HepG2 (cell line): ENCODE measurements at regions not wholly inside any gene's neighbourhood (a gene's known extent, or its start where the extent isn't known, plus 50 kb on each side); places are given as distances from the start of the nearest gene placed in this dataset.

ENCODE experiments used
- ATAC-seq: fragments of 200-7000 bp; cut with Tn5 transposase; 3 replicates; pipeline ENCODE4 v1.9.1; 2020; ENCODE audit warnings: mild to moderate bottlenecking, moderate library complexity
- BruUV-seq: library from RNA; stranded (reverse); fragments of 400-500 nt; replicated peaks from 2 replicates; lab custom pipeline; 2021; lab: Mats Ljungman, UMichigan
- CTCF ChIA-PET: fragments of 300-600 bp; formaldehyde crosslinking; extraction: SDS; loops from one replicate; lab custom pipeline; 2021; ENCODE audit warnings: low total read pairs, inconsistent platforms, low intra/inter-chr PET ratio; lab: Yijun Ruan, JAX
- POLR2A ChIA-PET: fragments of 350-600 bp; sonication (Branson Sonifier 250); formaldehyde crosslinking; loops from one replicate; lab custom pipeline; 2020; ENCODE audit warnings: antibody characterized with exemption, inconsistent platforms; lab: Yijun Ruan, JAX
- DNase-seq: peaks from one replicate; pipeline ENCODE4 v3.0.0-alpha.2; 2015; ENCODE audit warnings: low spot score
- FAIRE-seq: peaks from 3 replicates; lab custom pipeline; 2011; peaks lifted over from hg19 to GRCh38; lab: Jason Lieb, UNC
- H2AFZ ChIP-seq: one replicate; pipeline ENCODE4 v1.6.1; 2011; ENCODE audit warnings: low read length, inconsistent platforms
- H3K27ac ChIP-seq: fragments of 300-600 bp; 3 replicates; pipeline ENCODE4 v1.8.0; 2011; ENCODE audit warnings: mixed run types, mild to moderate bottlenecking, mixed read lengths, low read length, inconsistent platforms; ENCODE audit not compliant: insufficient read depth; ENCODE audit errors: extremely low read length
- H3K27me3 ChIP-seq, 2 experiments: fragments of 200-600 bp in 1 of 2; 2 replicates in 1 of 2; 3 replicates in 1 of 2; pipeline versions ENCODE4 v1.6.0 to v1.8.0; 2011; ENCODE audit warnings: low read length in 2 of 2, mild to moderate bottlenecking in 2 of 2, moderate library complexity in 2 of 2, inconsistent platforms in 1 of 2; ENCODE audit not compliant: insufficient read depth in 2 of 2, control insufficient read depth in 1 of 2
- H3K36me3 ChIP-seq, 2 experiments: fragments of 200-600 bp in 1 of 2; replicated peaks in 1 of 2; 2 replicates in 1 of 2; 3 replicates in 1 of 2; pipeline versions ENCODE4 v1.5.1 to v1.8.0; 2011; ENCODE audit warnings: low read length in 2 of 2, inconsistent platforms in 1 of 2; ENCODE audit not compliant: insufficient read depth in 2 of 2, control insufficient read depth in 1 of 2
- H3K4me1 ChIP-seq: 2 replicates; pipeline ENCODE4 v1.5.1; 2012; ENCODE audit warnings: low read length, inconsistent platforms; ENCODE audit not compliant: insufficient read depth
- H3K4me2 ChIP-seq: 2 replicates; pipeline ENCODE4 v1.6.0; 2011; ENCODE audit warnings: low read depth, low read length, inconsistent platforms
- H3K4me3 ChIP-seq, 3 experiments: fragments of 200-600 bp in 1 of 3; sonication (generic), shearing (Covaris generic) in 1 of 3; replicated peaks in 1 of 3; 2 replicates each; pipeline ENCODE4 v1.5.1; 2011 to 2016; ENCODE audit warnings: low read length in 3 of 3, inconsistent platforms in 2 of 3, low read depth in 2 of 3, mild to moderate bottlenecking in 2 of 3, control low read depth in 1 of 3, mixed read lengths in 1 of 3; ENCODE audit not compliant: insufficient read depth in 1 of 3
- H3K79me2 ChIP-seq: one replicate; pipeline ENCODE4 v1.6.1; 2011; ENCODE audit warnings: low read length, inconsistent platforms; ENCODE audit not compliant: insufficient read depth
- H3K9ac ChIP-seq: 2 replicates; pipeline ENCODE4 v1.6.0; 2011; ENCODE audit warnings: mild to moderate bottlenecking, low read depth, low read length, inconsistent platforms; ENCODE audit not compliant: insufficient read depth
- H3K9me3 ChIP-seq: 2 replicates; pipeline ENCODE4 v1.5.1; 2012; ENCODE audit warnings: mild to moderate bottlenecking, low read length
- H4K20me1 ChIP-seq: 2 replicates; pipeline ENCODE4 v1.6.0; 2011; ENCODE audit warnings: inconsistent platforms, mild to moderate bottlenecking, low read length, moderate library complexity; ENCODE audit not compliant: insufficient read depth
- BORCS8-MEF2B ChIP-seq: sonication (generic); formaldehyde crosslinking; IDR thresholded peaks from 2 replicates; pipeline ENCODE4 v1.8.0; 2022; ENCODE audit warnings: mild to moderate bottlenecking, missing genetic modification reagents
- FLYWCH1 ChIP-seq: sonication (generic); formaldehyde crosslinking; IDR thresholded peaks from 2 replicates; pipeline ENCODE4 v1.8.1; 2023; ENCODE audit warnings: mild to moderate bottlenecking, missing genetic modification reagents
- FOXA3 ChIP-seq: IDR thresholded peaks from 2 replicates; pipeline ENCODE4 v1.6.1; 2016; ENCODE audit warnings: missing genetic modification reagents, missing compliant biosample characterization
- HNF4A ChIP-seq: sonication (generic); formaldehyde crosslinking; IDR thresholded peaks from 2 replicates; pipeline ENCODE4 v1.4.0; 2020; ENCODE audit warnings: missing genetic modification reagents
- RFX3 ChIP-seq: IDR thresholded peaks from 2 replicates; pipeline ENCODE4 v1.6.1; 2016; ENCODE audit warnings: missing biosample characterization, missing genetic modification reagents
- ZBTB46 ChIP-seq: sonication (generic); formaldehyde crosslinking; IDR thresholded peaks from 2 replicates; pipeline ENCODE4 v1.4.0; 2020; ENCODE audit warnings: mild to moderate bottlenecking, missing genetic modification reagents, borderline replicate concordance
- ZNF484 ChIP-seq: sonication (generic); formaldehyde crosslinking; IDR thresholded peaks from 2 replicates; pipeline ENCODE4 v1.5.1; 2020; ENCODE audit warnings: mild to moderate bottlenecking, low read depth, missing genetic modification reagents, borderline replicate concordance
- ZNF773 ChIP-seq: sonication (generic); formaldehyde crosslinking; IDR thresholded peaks from 2 replicates; pipeline ENCODE4 v1.4.0; 2020; ENCODE audit warnings: missing genetic modification reagents, borderline replicate concordance
- WGBS: methylation state at CpG from one replicate; pipeline ENCODE4 v1.1.6; 2017; ENCODE audit warnings: low lambda C conversion rate; 5-methylcytosine and 5-hydroxymethylcytosine counted together
- in situ Hi-C: cut with HindIII; loops from 2 replicates; pipeline ENCODE4 v1.10.0; 2017; ENCODE audit warnings: low pct_unique_long_range_greater_than_20kb; ENCODE audit not compliant: extremely low pct_ligation_motif_present
- intact Hi-C: fragments of 100-400 bp; cut with micrococcal nuclease; formaldehyde crosslinking; loops from one replicate; pipeline ENCODE4 v1.10.0; 2022; ENCODE audit not compliant: unreplicated experiment
- TF ChIP-seq, protein P1 (sequence below): sonication (generic); formaldehyde crosslinking; IDR thresholded peaks from 2 replicates; pipeline ENCODE4 v1.5.0; 2020; ENCODE audit warnings: mild to moderate bottlenecking, missing genetic modification reagents
- TF ChIP-seq, protein P2 (sequence below): IDR thresholded peaks from 2 replicates; pipeline ENCODE4 v1.6.1; 2016; ENCODE audit warnings: missing biosample characterization, missing genetic modification reagents, low read depth
- TF ChIP-seq, protein P3 (sequence below): sonication (generic); formaldehyde crosslinking; IDR thresholded peaks from 2 replicates; pipeline ENCODE4 v1.5.0; 2020; ENCODE audit warnings: mild to moderate bottlenecking, missing genetic modification reagents
- TF ChIP-seq, protein P4 (sequence below): sonication (generic); formaldehyde crosslinking; IDR thresholded peaks from 2 replicates; pipeline ENCODE4 v1.5.0; 2020; ENCODE audit warnings: missing genetic modification reagents

DNA sequence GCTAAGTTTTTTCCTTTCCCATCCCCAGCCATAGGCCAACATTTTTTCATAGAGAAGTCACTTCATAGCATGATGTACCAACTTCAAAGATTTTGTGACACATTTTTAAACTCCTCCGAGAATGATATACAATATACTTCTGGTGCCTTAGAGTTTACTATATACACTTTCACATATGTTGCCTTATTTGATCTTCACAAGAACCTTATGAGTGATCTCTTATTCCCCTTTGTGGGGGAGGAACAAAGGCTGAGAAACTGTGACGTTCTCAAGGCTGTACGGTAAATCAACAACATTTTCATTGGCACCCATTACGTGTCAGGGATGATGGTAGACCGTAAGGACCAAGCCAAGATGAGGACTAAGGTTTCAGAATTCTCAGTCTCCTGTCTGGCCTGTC is 130.0 kb downstream of the RFPL4B start:
- BruUV-seq: no TSS peak
- Histone ChIP-seq H3K9me3 (no peaks in the 10 kb centered on the region), H3K27me3 (no peaks in the 10 kb centered on the region), H4K20me1 (no peaks in the 10 kb centered on the region), H2AFZ (no peak overlapping the region), H3K4me3 (no peak overlapping the region), H3K27ac (no peak overlapping the region), H3K4me2 (no peak overlapping the region), H3K79me2 (no peaks in the 10 kb centered on the region), H3K4me1 (no peaks in the 10 kb centered on the region), H3K36me3 (no peaks in the 10 kb centered on the region), H3K9ac (no peak overlapping the region)
- TF ChIP-seq, protein P1, sequence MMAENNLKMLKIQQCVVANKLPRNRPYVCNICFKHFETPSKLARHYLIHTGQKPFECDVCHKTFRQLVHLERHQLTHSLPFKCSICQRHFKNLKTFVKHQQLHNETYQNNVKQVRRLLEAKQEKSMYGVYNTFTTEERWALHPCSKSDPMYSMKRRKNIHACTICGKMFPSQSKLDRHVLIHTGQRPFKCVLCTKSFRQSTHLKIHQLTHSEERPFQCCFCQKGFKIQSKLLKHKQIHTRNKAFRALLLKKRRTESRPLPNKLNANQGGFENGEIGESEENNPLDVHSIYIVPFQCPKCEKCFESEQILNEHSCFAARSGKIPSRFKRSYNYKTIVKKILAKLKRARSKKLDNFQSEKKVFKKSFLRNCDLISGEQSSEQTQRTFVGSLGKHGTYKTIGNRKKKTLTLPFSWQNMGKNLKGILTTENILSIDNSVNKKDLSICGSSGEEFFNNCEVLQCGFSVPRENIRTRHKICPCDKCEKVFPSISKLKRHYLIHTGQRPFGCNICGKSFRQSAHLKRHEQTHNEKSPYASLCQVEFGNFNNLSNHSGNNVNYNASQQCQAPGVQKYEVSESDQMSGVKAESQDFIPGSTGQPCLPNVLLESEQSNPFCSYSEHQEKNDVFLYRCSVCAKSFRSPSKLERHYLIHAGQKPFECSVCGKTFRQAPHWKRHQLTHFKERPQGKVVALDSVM (CRISPR knock-in tag): no peak
- no peak for TF ChIP-seq FLYWCH1 (CRISPR knock-in tag)
- TF ChIP-seq BORCS8-MEF2B (CRISPR knock-in tag): no peak
- TF ChIP-seq HNF4A (CRISPR knock-in tag): no peak
- TF ChIP-seq RFX3: no peak
- no peak for TF ChIP-seq ZNF484 (CRISPR knock-in tag)
- TF ChIP-seq, protein P2, sequence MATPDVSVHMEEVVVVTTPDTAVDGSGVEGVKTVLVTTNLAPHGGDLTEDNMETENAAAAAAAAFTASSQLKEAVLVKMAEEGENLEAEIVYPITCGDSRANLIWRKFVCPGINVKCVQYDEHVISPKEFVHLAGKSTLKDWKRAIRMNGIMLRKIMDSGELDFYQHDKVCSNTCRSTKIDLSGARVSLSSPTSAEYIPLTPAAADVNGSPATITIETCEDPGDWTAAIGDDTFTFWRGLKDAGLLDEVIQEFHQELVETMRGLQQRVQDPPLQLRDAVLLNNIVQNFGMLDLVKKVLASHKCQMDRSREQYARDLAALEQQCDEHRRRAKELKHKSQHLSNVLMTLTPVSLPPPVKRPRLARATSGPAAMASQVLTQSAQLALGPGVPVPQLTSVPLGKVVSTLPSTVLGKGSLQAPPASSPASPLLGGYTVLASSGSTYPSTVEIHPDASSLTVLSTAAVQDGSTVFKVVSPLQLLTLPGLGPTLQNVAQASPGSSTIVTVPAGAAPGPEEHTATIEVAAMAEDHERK: no peak
- TF ChIP-seq, protein P3, sequence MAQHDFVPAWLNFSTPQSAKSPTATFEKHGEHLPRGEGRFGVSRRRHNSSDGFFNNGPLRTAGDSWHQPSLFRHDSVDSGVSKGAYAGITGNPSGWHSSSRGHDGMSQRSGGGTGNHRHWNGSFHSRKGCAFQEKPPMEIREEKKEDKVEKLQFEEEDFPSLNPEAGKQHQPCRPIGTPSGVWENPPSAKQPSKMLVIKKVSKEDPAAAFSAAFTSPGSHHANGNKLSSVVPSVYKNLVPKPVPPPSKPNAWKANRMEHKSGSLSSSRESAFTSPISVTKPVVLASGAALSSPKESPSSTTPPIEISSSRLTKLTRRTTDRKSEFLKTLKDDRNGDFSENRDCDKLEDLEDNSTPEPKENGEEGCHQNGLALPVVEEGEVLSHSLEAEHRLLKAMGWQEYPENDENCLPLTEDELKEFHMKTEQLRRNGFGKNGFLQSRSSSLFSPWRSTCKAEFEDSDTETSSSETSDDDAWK: no peak
- no peak for TF ChIP-seq ZBTB46 (CRISPR knock-in tag)
- no peak for TF ChIP-seq FOXA3 (CRISPR knock-in tag)
- TF ChIP-seq ZNF773 (CRISPR knock-in tag): no peak
- TF ChIP-seq, protein P4, sequence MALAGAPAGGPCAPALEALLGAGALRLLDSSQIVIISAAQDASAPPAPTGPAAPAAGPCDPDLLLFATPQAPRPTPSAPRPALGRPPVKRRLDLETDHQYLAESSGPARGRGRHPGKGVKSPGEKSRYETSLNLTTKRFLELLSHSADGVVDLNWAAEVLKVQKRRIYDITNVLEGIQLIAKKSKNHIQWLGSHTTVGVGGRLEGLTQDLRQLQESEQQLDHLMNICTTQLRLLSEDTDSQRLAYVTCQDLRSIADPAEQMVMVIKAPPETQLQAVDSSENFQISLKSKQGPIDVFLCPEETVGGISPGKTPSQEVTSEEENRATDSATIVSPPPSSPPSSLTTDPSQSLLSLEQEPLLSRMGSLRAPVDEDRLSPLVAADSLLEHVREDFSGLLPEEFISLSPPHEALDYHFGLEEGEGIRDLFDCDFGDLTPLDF: no peak
- FAIRE-seq: no peak
- no peak for ATAC-seq
- in situ Hi-C loops (no loop called here), intact Hi-C loops (no loop called here)
- WGBS: 34% methylated on average over 5 of the region's 5 CpGs
- no peak for DNase-seq
- ChIA-PET CTCF (no interaction called here), POLR2A (no interaction called here)
